Keratinocyte (primary cell): ENCODE measurements at regions not wholly inside any gene's neighbourhood (a gene's known extent, or its start where the extent isn't known, plus 50 kb on each side); places are given as distances from the start of the nearest gene placed in this dataset.

Experiments used
- DNase-seq: peaks from one replicate; pipeline ENCODE4 v3.0.0-alpha.2; 2011; ENCODE audit warnings: low read depth, missing footprints, low spot score
- FAIRE-seq: peaks from 2 replicates; lab custom pipeline; 2011; peaks lifted over from hg19 to GRCh38; lab: Jason Lieb, UNC
- H2AFZ ChIP-seq: 2 replicates; pipeline ENCODE4 v1.6.0; 2012; ENCODE audit warnings: low read length, control low read depth, inconsistent platforms; ENCODE audit not compliant: control insufficient read depth
- H3K27ac ChIP-seq: 2 replicates; pipeline ENCODE4 v1.5.1; 2011; ENCODE audit warnings: low read length; ENCODE audit not compliant: control insufficient read depth, insufficient read depth
- H3K27me3 ChIP-seq: 3 replicates; pipeline ENCODE4 v1.6.0; 2011; ENCODE audit warnings: low read length; ENCODE audit not compliant: control insufficient read depth, insufficient read depth; ENCODE audit errors: extremely low read depth
- H3K36me3 ChIP-seq, 2 experiments: 2 replicates in 1 of 2; 3 replicates in 1 of 2; pipeline ENCODE4 v1.5.1; 2011; ENCODE audit warnings: low read length in 2 of 2, mild to moderate bottlenecking in 1 of 2; ENCODE audit not compliant: control insufficient read depth in 2 of 2, insufficient read depth in 2 of 2; ENCODE audit errors: extremely low read depth in 1 of 2
- H3K4me1 ChIP-seq: 3 replicates; pipeline ENCODE4 v1.5.1; 2011; ENCODE audit warnings: low read length; ENCODE audit not compliant: control insufficient read depth, insufficient read depth; ENCODE audit errors: extremely low read depth
- H3K4me2 ChIP-seq: 3 replicates; pipeline ENCODE4 v1.6.0; 2011; ENCODE audit warnings: low read depth, low read length; ENCODE audit not compliant: control insufficient read depth, insufficient read depth; ENCODE audit errors: extremely low read depth
- H3K4me3 ChIP-seq, 3 experiments: fragments of 200-600 bp in 1 of 3; sonication (generic) in 1 of 3; 2 replicates in 2 of 3; 3 replicates in 1 of 3; pipeline ENCODE4 v1.5.1; 2011 to 2016; ENCODE audit warnings: low read length in 3 of 3, mild to moderate bottlenecking in 3 of 3, control low read depth in 2 of 3, inconsistent platforms in 1 of 3, low read depth in 1 of 3, mixed read lengths in 1 of 3, mixed run types in 1 of 3, moderate library complexity in 1 of 3; ENCODE audit not compliant: control insufficient read depth in 2 of 3, insufficient read depth in 2 of 3; ENCODE audit errors: extremely low read depth in 1 of 3
- H3K79me2 ChIP-seq: 2 replicates; pipeline ENCODE4 v1.6.0; 2012; ENCODE audit warnings: low read length; ENCODE audit not compliant: control insufficient read depth, insufficient read depth
- H3K9ac ChIP-seq: 3 replicates; pipeline ENCODE4 v1.6.0; 2011; ENCODE audit warnings: low read length; ENCODE audit not compliant: control insufficient read depth, insufficient read depth; ENCODE audit errors: extremely low read depth
- H3K9me1 ChIP-seq: 3 replicates; pipeline ENCODE4 v1.6.0; 2011; ENCODE audit warnings: low read length; ENCODE audit not compliant: control insufficient read depth, insufficient read depth; ENCODE audit errors: extremely low read depth
- H3K9me3 ChIP-seq: 2 replicates; pipeline ENCODE4 v1.5.1; 2012; ENCODE audit warnings: low read depth, low read length; ENCODE audit not compliant: control insufficient read depth
- H4K20me1 ChIP-seq: 3 replicates; pipeline ENCODE4 v1.6.0; 2011; ENCODE audit warnings: low read length; ENCODE audit not compliant: control insufficient read depth, insufficient read depth; ENCODE audit errors: extremely low read depth
- CTCF ChIP-seq, 3 experiments: IDR thresholded peaks in 1 of 3; conservative IDR thresholded peaks in 1 of 3; optimal IDR thresholded peaks in 1 of 3; 2 replicates in 2 of 3; 3 replicates in 1 of 3; pipeline versions ENCODE3 to v1.5.1; 2011; ENCODE audit warnings: low read length in 3 of 3, mild to moderate bottlenecking in 3 of 3, moderate library complexity in 2 of 3, control low read depth in 1 of 3, inconsistent platforms in 1 of 3; ENCODE audit not compliant: insufficient read depth in 2 of 3; ENCODE audit errors: extremely low read depth in 1 of 3
- EZH2 ChIP-seq: IDR thresholded peaks from one replicate; pipeline ENCODE4 v1.6.1; 2012; ENCODE audit warnings: inconsistent platforms, mild to moderate bottlenecking, low read length, moderate library complexity
- dilution Hi-C: fragments of 300-500 bp; cut with MboI; formaldehyde crosslinking; loops from one replicate; pipeline ENCODE4 v1.7.0; 2020; ENCODE audit warnings: low sequenced_read_pairs; ENCODE audit not compliant: extremely low pct_ligation_motif_present

DNA sequence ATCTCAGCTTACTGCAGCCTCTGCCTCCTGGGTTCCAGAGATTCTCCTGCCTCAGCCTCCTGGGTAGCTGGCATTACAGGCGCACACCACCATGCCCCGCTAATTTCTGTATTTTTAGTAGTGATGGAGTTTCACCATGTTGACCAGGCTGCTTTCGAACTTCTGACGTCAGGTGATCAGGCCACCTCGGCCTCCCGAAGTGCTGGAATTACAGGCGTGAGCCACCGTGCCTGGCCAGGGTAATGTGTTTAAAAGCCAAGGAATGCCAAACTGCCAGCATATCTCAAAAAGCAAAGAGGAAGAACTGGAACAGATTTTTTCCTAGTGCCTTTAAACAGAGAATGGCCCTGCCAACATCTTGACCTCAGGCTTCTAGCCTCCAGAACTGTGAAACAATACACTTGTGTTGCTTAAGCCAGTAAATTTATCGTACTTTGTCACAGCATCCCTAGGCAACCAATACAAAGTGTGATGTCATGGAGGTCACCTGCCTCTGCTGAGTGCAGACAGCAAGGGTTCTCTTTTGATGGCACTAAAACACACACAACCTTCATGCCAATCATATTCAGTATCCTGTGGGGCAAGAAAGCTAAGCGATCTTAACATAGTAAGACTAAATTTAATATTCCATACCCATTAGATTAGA, 858.3 kb upstream of the TMPRSS15 start:
- Histone ChIP-seq H3K36me3 (no peaks in the 10 kb centered on the region), H4K20me1 (no peaks in the 10 kb centered on the region), H3K27ac (no peak overlapping the region), H2AFZ (no peak overlapping the region), H3K4me1 (no peaks in the 10 kb centered on the region), H3K4me2 (no peak overlapping the region), H3K9ac (no peak overlapping the region), H3K79me2 (no peaks in the 10 kb centered on the region), H3K9me1 (no peaks in the 10 kb centered on the region), H3K4me3 (no peak overlapping the region), H3K27me3 (no peaks in the 10 kb centered on the region), H3K9me3 (peaks cover 6% of the 10 kb centered on the region)
- dilution Hi-C loops, result no loop called here
- TF ChIP-seq CTCF (optimal IDR thresholded peaks at IDR 0.05 in 1 of 3, IDR thresholded peaks at IDR 0.05 in 1 of 3, conservative IDR thresholded peaks at IDR 0.05 in 1 of 3; ENCODE audit: extremely low read depth in 1 of 3, insufficient read depth in 2 of 3, low read length in 3 of 3), result no peak
- TF ChIP-seq EZH2, result no peak
- DNase-seq (no peak), FAIRE-seq (no peak)

GRCh38 chr21:19266636-19267035, 863.1 kb upstream of the TMPRSS15 start:
- DNase-seq, result no peak
- Histone ChIP-seq H3K9me1 (no peaks in the 10 kb centered on the region), H3K27ac (no peak overlapping the region), H3K36me3 (no peaks in the 10 kb centered on the region), H3K9me3 (no peaks in the 10 kb centered on the region), H4K20me1 (no peaks in the 10 kb centered on the region), H3K27me3 (no peaks in the 10 kb centered on the region), H3K9ac (no peak overlapping the region), H3K79me2 (no peaks in the 10 kb centered on the region), H3K4me3 (no peak overlapping the region), H3K4me1 (no peaks in the 10 kb centered on the region), H2AFZ (no peak overlapping the region), H3K4me2 (no peak overlapping the region)
- dilution Hi-C loops, result no loop called here
- FAIRE-seq, result no peak
- TF ChIP-seq EZH2, result no peak
- TF ChIP-seq CTCF (optimal IDR thresholded peaks at IDR 0.05 in 1 of 3, IDR thresholded peaks at IDR 0.05 in 1 of 3, conservative IDR thresholded peaks at IDR 0.05 in 1 of 3; ENCODE audit: extremely low read depth in 1 of 3, insufficient read depth in 2 of 3, low read length in 3 of 3), result no peak
